OCI-LY7 (cell line): ENCODE measurements at regions not wholly inside any gene's neighbourhood (a gene's known extent, or its start where the extent isn't known, plus 50 kb on each side); places are given as distances from the start of the nearest gene placed in this dataset.

ENCODE experiments used
- BruUV-seq: library from RNA; stranded (reverse); fragments of 400-500 nt; replicated peaks from 2 replicates; lab custom pipeline; 2021; lab: Mats Ljungman, UMichigan
- CTCF ChIA-PET: fragments of 300-600 bp; sonication (Branson Sonifier 250); formaldehyde crosslinking; loops from one replicate; lab custom pipeline; 2022; ENCODE audit warnings: antibody characterized with exemption; ENCODE audit not compliant: unreplicated experiment; lab: Charles Lee
- POLR2A ChIA-PET: fragments of 300-600 bp; sonication (Branson Sonifier 250); formaldehyde crosslinking; loops from one replicate; lab custom pipeline; 2022; ENCODE audit warnings: antibody characterized with exemption; lab: Charles Lee
- DNase-seq: peaks from one replicate; pipeline ENCODE4 v3.0.0-alpha.2; 2015; ENCODE audit warnings: low spot score
- H2AFZ ChIP-seq: fragments of 200-600 bp; sonication (generic), shearing (Covaris generic); 2 replicates; pipeline ENCODE4 v1.6.1; 2014; ENCODE audit warnings: mild to moderate bottlenecking, antibody characterized with exemption, low read length, moderate library complexity
- H3K27ac ChIP-seq: fragments of 200-600 bp; sonication (generic); 2 replicates; pipeline ENCODE4 v1.5.1; 2014; ENCODE audit warnings: mixed run types, low read depth, mild to moderate bottlenecking, moderate library complexity, low read length, inconsistent platforms; ENCODE audit not compliant: poor library complexity, severe bottlenecking
- H3K36me3 ChIP-seq: fragments of 200-600 bp; sonication (generic); 2 replicates; pipeline ENCODE4 v1.6.1; 2014; ENCODE audit warnings: mild to moderate bottlenecking, antibody characterized with exemption, low read length, moderate library complexity, mixed read lengths; ENCODE audit not compliant: insufficient read depth
- H3K4me1 ChIP-seq: fragments of 200-600 bp; sonication (generic); 2 replicates; pipeline ENCODE4 v1.5.1; 2014; ENCODE audit warnings: mild to moderate bottlenecking, low read length; ENCODE audit not compliant: insufficient read depth, poor library complexity, severe bottlenecking
- H3K4me2 ChIP-seq: fragments of 200-600 bp; sonication (generic); 2 replicates; pipeline ENCODE4 v1.6.1; 2014; ENCODE audit warnings: mild to moderate bottlenecking, low read length
- H3K4me3 ChIP-seq: fragments of 200-600 bp; sonication (generic); 2 replicates; pipeline ENCODE4 v1.5.1; 2014; ENCODE audit warnings: mild to moderate bottlenecking, low read depth, low read length; ENCODE audit not compliant: poor library complexity, severe bottlenecking
- H3K79me2 ChIP-seq: fragments of 200-600 bp; sonication (generic); 2 replicates; pipeline ENCODE4 v1.6.1; 2016; ENCODE audit warnings: low read depth, mild to moderate bottlenecking, low read length, moderate library complexity, mixed read lengths; ENCODE audit not compliant: insufficient read depth
- H3K9me2 ChIP-seq: fragments of 200-600 bp; sonication (generic); 2 replicates; pipeline ENCODE4 v1.6.1; 2016; ENCODE audit warnings: mild to moderate bottlenecking, low read length, mixed read lengths; ENCODE audit not compliant: insufficient read depth
- H3K9me3 ChIP-seq: fragments of 200-600 bp; sonication (generic); 2 replicates; pipeline ENCODE4 v1.6.1; 2014; ENCODE audit warnings: mild to moderate bottlenecking, mixed run types, low read length, mixed read lengths
- H4K20me1 ChIP-seq: fragments of 200-600 bp; sonication (generic); 2 replicates; pipeline ENCODE4 v1.6.1; 2014; ENCODE audit warnings: mild to moderate bottlenecking, antibody characterized with exemption, low read length, moderate library complexity, mixed read lengths; ENCODE audit not compliant: insufficient read depth
- CTCF ChIP-seq: fragments of 200-600 bp; sonication (generic); conservative IDR thresholded peaks from 2 replicates; pipeline ENCODE4 v1.5.1; 2014; ENCODE audit warnings: mild to moderate bottlenecking, antibody characterized with exemption, low read length, moderate library complexity, mixed read lengths
- EZH2phosphoT487 ChIP-seq: fragments of 200-600 bp; sonication (generic); IDR thresholded peaks from 2 replicates; pipeline ENCODE4 v1.6.1; 2018; ENCODE audit warnings: low read depth, borderline replicate concordance, mild to moderate bottlenecking, mixed run types, antibody characterized with exemption, low read length, moderate library complexity, mixed read lengths
- intact Hi-C: fragments of 100-400 bp; cut with micrococcal nuclease; formaldehyde crosslinking; loops from one replicate; pipeline ENCODE4 v1.10.0; 2022; ENCODE audit not compliant: unreplicated experiment

GRCh38 chr4:45855857-45856256, 268.0 kb downstream of the GABRG1 start:
- Histone ChIP-seq H2AFZ (no peak overlapping the region), H3K4me1 (no peaks in the 10 kb centered on the region), H3K9me3 (no peaks in the 10 kb centered on the region), H3K36me3 (no peaks in the 10 kb centered on the region), H3K27ac (no peak overlapping the region), H3K4me3 (no peak overlapping the region), H3K79me2 (no peaks in the 10 kb centered on the region), H3K4me2 (no peak overlapping the region), H4K20me1 (no peaks in the 10 kb centered on the region), H3K9me2 (no peaks in the 10 kb centered on the region)
- DNase-seq: no peak
- intact Hi-C loops: no loop called here
- CTCF ChIA-PET: no interaction called here
- POLR2A ChIA-PET: no interaction called here
- BruUV-seq: no TSS peak
- TF ChIP-seq EZH2phosphoT487 (no peak), CTCF (no peak)

GRCh38 chr4:45846016-45846415, 277.8 kb downstream of the GABRG1 start:
- Histone ChIP-seq H3K27ac (no peak overlapping the region), H3K9me2 (no peaks in the 10 kb centered on the region), H4K20me1 (no peaks in the 10 kb centered on the region), H3K4me3 (no peak overlapping the region), H3K9me3 (no peaks in the 10 kb centered on the region), H3K4me1 (no peaks in the 10 kb centered on the region), H3K79me2 (no peaks in the 10 kb centered on the region), H3K4me2 (no peak overlapping the region), H3K36me3 (no peaks in the 10 kb centered on the region), H2AFZ (no peak overlapping the region)
- DNase-seq: no peak
- TF ChIP-seq EZH2phosphoT487 (no peak), CTCF (no peak)
- intact Hi-C loops: no loop called here
- ChIA-PET CTCF (no interaction called here), POLR2A (no interaction called here)
- no TSS peak for BruUV-seq

- intact Hi-C loops: no loop called here
- no peaks in the 10 kb centered on the region for H3K36me3 ChIP-seq
- POLR2A ChIA-PET: no interaction called here
- H3K79me2 ChIP-seq: no peaks in the 10 kb centered on the region
- CTCF ChIA-PET: no interaction called here
- H4K20me1 ChIP-seq: no peaks in the 10 kb centered on the region
- no TSS peak for BruUV-seq
- no peaks in the 10 kb centered on the region for H3K9me3 ChIP-seq
- TF ChIP-seq EZH2phosphoT487 (no peak), CTCF (no peak)
- no peak overlapping the region for H3K4me2 ChIP-seq
- no peaks in the 10 kb centered on the region for H3K4me1 ChIP-seq
- no peak for DNase-seq
- H3K4me3 ChIP-seq: no peak overlapping the region
- H3K9me2 ChIP-seq: no peaks in the 10 kb centered on the region
- no peak overlapping the region for H2AFZ ChIP-seq
- H3K27ac ChIP-seq: no peak overlapping the region
Observed at GRCh38 chr4:45841791-45842190, 282.1 kb downstream of the GABRG1 start.
